Fibroblast of peridontal ligament (primary cell): ENCODE measurements at regions not wholly inside any gene's neighbourhood (a gene's known extent, or its start where the extent isn't known, plus 50 kb on each side); places are given as distances from the start of the nearest gene placed in this dataset.
"Not testable (repeated sequence)": the region's sequence is repeated elsewhere in the genome, so short reads cannot be mapped to it uniquely, and the experiment has no call there.

Experiments used
- DNase-seq: peaks from one replicate; pipeline ENCODE4 v3.0.0-alpha.2; 2010; ENCODE audit errors: extremely low read depth

DNA sequence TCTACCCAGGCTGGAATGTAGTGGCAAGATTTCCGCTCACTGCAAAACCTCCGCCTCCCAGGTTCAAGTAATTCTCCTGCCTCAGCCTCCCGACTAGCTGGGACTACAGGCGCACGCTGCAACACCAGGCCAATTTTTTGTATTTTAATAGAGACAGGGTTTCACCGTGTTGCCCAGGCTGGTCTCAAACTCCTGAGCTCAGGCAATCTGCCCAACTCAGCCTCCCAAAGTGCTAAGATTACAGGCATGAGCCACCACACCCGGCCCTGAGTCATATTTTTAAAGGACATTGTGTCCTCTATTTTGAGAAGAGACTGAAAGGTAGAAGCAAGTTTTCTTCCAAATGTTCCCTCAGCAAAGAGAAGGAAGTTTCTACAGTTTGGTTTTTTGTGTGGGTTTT lies 227.1 kb downstream of the KCTD12 start:
- not testable (repeated sequence) for DNase-seq

DNA sequence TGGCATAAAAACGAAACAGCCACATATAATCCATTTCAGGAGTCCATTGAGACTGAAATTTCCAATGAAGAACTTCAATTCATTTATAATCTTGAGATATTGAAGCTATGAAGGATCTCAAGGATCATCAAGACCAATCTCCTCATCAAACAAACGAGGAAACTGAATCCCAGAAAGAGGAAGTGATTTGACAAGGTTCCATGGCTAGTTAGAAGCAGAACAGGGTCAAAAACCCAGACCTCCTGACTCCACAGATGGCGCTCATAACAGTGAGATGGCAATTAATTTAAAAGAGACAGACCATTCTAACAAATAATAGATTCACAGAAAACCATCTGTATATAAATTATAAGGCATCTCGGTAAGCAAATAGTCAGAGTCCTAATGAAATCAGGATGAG lies 229.7 kb downstream of the KCTD12 start:
- no peak for DNase-seq

DNA sequence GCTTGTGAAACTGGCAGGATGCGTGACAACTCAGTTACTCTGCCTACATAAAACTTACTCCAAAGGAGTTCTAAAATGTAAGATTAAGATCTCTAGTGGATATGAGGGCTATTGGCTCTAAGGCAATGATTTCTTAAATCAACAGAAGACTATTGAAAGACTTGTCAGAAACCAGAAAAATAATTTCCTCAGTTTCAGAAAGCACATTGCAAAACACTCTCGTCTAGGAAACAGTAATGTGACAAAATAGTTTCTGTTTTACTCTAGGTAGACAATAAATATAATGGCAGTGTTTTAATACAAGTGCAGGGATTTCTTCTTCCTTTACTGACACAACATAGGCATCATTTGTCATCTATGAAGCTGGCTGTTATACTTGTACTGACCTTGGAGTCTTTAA lies 230.1 kb downstream of the KCTD12 start:
- DNase-seq, result no peak

DNA sequence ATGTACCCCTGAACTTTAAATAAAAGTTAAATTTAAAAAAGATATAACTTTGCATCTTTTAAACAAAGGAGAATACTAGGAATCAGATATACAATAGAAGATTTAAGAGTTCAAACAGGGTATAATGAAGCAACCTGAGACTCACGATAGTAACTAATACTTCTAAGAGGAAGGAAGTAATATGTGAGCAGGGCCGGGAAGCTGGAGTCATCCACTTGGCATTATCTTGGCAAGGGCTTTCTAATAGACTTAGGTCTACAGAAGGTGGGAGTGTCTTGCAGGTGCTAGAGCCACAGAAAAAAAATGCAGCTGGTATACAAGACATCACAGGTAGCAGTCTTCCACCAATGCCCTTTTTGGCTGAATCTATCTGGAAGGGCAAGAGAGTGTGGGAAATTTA lies 231.9 kb downstream of the KCTD12 start:
- no peak for DNase-seq

DNA sequence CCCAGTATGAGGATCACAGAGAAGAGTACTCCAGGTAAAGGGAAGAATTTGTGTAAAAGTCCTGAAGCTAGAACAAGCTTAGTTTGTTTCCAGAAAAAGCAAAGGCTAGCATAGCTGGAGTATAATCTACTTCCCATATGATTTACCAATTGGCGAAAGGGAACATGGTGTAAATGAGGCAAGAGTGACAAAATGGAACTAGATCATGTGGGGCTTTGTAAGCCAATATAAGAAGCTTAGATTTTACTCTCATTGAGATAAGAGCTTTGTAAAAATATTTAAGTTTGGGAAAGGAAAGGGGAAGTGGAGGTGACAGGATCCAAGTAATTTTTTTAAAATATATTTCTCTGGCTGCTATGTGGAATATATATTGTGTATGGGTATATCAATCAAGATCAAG lies 234.9 kb downstream of the KCTD12 start:
- DNase-seq, result no peak

DNA sequence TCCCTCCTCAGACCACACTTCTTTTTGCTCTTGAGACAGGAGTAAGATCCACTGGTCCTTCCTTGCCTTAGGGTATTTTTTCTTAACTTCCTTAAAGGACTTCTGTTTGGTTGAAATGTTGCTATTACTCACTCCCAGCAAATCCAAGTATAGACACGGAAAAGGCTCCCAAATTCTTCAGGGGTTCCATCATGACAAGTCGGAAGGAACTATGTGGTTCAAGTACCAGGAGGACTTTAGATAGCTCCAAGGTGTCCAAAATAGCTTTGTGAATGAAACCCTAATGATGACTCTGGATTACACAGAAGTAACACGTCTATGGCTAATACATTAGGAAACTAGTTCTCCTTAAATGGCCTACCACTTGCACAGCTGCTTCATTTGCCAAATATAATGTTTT lies 238.7 kb downstream of the KCTD12 start:
- DNase-seq, result peak; percentile 41

DNA sequence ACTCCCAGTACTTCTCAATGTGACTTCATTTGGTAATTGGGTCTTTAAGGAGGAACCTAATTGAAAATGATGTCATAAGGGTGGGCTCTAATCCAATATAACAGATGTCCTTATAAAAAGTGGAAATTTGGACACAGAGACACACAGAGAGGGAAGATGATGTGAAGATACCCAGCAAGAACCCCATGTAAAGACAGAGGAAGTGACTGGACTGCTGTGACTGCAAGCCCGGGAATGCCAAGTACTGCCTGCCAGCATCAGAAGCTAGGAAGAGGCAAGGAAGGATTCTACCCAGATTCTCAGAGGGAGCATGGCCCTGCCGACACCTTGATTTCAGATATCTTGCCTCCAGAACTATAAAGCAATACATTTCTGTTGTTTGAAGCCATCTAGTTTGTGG lies 239.3 kb downstream of the KCTD12 start:
- no peak for DNase-seq

DNA sequence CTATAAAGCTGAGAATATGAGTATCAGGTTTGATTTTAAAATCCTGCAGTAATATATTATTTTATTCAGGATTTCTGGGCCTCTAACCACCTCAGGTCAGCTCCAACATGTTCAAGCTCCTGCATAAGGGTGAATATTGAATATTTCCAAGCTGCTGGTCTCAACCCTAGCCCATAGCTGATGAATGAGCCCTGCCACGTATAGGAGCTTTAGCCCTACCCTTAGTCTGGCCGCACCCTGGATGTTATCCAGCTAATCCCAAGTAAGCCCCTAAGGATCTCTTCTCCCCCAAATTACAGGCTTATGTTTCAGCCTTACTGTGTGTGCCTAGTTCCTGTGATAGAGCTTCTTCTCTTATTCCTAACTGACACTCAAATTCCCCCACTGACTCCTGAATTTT lies 240.6 kb downstream of the KCTD12 start:
- DNase-seq, result no peak

DNA sequence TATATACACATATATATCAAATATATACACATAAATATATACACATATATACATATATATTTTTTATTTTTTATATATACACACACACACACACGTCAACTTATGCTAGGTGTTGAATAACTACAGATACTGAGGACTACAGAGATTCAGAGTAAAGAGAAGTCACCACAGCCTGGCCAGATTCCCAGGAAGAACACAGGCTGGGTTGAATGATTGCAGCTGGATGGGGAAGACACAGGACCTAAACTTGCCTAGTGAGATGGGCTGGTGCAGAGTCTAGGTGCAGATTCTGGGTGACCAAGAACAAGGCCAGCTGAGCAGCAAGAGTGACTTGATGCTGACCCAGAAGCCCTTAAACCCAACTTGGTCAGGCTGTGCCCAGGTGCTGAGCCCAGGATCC lies 241.3 kb downstream of the KCTD12 start:
- no peak for DNase-seq

DNA sequence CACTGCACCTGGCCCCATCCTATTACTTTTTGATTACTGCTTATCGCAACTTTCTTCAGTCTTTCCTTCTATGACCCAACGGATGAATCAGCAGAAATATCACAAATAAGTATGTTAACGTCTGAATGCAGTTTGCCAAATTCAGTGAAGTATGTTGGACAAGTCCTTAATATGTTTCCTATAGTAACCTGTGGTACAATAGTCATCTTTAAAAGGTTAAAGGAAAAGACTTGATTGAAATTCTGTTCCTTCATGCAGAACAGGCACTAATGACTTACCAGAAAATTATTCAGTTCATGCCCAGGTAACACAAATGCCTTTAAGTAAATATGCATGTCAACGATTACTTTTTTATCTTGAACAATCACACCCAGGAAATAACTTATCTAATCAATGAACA lies 242.6 kb downstream of the KCTD12 start:
- no peak for DNase-seq

DNA sequence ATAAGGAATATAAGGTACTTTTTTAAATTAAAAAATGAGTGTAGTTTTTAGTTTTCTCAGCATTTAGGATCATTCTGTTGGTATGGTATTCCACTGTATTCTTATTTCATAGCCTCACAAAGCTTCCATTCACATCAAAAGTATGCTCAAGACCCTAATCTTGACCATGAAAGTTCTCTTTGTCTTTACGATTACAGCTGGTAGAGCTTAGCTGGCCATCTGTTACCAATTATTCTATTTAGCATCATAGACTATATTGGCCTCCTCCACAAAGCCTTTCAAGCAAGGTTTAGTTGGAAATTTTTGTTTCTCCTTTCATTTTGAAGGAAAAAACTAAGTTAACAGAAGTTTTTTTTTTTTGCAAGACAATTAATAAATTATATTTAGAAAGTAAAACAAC lies 245.1 kb downstream of the KCTD12 start:
- peak; percentile 84 for DNase-seq

DNA sequence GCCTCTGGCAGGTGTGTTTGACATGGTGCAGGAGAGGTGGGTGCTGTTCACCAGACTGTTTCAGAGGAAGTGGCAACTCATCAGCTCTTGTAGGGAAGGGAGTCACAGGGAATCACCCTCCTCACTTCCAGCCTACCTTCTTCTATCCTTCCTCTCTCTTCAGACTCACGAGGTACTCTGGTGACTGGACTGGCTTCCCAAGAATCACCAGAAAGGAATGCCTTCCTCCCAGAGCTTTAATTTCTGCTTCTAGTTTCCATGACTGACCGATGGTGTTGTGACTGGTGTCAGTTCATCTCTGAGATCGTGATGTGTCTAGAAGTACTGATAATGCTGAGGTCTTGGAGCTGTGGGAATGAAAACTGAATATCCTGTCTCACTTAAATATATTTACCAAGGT lies 247.3 kb downstream of the KCTD12 start:
- no peak for DNase-seq

DNA sequence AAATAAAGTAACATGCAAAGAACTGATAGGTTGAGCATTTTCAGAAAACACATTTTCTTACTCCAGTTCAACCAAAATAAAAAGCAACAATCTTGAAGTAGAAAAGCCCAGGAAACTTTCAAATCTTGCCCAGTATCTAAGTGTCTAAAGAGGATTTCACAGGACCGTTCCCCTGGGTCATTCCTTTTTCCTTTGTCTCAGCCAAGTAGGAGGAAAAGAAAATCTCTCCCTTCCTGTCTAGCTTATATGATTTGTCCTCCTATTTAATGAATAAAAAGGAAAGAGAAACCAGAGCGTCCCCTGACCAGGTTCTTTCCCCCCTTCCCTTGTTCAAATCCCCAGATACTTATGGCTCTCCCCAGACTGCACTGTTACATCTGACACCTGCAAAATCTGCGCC lies 248.0 kb downstream of the KCTD12 start:
- no peak for DNase-seq

DNA sequence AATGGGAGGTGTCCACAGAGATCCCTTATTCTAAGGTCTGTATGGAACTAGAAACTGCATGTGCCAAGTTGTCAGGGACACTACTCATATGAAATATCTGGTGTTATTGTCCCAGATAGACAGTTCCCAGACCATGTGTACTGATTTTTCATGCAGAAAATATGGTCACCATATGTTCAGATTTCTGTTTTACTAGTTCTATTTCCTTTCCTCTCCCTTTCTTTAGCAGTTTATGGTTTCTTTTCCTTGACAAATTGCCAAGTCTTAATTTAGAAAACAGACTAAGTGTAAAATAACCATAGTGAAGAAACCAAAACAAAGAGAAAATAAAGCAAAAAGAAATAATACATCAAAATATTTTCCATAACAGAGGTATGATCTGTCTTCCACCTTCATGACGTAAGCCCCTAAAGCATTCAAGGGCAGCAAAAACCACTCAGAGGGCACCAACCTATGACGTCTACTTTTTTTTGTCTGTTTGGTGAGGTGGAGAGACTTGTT lies 248.5 kb downstream of the KCTD12 start:
- DNase-seq, result no peak

DNA sequence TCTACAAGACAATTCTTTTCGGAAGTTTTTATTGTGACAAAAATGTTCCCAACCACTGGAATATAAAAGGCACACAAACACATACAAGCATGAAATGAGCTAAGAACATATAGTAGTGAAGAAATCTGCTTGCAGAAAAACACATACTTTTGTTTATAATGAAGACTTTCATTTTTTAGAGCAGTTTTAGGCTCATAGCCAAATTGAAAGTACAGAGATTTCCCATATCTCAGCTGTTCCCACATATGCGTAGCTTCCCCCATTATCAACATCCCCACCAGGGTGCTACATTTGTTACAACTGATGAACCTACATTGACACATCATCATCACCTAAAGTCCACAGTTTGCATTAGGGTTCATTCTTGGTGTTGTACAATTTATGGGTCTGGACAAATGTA lies 249.4 kb downstream of the KCTD12 start:
- no peak for DNase-seq

DNA sequence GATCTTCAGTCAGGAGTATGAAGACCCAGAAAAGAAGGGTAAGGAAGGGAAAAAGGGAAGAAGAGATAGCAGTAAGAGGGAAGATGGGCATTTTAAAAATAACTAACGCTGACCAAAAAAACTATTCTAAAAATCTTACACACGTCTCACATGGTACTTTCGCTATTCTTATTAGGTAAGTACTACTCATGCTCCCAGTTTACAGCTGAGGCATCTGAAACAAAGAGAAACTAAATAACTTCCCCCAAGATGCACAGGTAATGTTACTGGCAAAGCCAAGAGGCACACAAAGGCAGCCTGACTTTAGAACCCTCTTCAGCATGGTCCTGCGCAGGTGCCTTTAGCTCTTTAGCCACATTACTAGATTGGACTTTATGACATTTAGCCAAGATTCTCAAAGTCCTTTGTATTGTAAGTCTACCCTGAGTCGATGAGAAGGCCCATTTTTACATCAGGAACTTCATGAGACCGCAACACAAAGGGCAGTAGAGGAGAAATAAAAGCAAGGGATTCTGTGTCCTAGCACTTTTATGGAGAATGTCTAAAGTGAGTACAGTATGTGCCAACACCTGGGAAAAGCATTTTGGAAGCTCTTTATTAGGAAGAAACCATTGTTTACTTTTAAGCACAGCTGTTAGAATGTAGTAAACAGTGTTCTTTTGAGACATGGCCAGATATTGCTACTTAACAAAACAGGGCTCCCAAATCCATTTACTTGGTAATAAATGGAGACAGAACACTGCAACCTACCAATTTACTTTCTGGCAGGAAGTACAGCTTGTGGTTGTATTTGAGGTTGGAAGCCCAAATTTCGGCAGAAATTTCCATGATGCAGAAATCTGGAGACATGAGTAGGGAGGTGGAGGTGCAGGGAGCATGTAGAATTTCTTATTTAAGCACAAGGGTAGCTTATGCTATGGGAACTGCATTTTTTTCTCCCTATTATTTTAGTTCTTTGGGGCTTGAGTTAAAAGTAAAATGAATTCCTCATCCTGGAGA lies 250.7 kb downstream of the KCTD12 start:
- peak; percentile 55 for DNase-seq

DNA sequence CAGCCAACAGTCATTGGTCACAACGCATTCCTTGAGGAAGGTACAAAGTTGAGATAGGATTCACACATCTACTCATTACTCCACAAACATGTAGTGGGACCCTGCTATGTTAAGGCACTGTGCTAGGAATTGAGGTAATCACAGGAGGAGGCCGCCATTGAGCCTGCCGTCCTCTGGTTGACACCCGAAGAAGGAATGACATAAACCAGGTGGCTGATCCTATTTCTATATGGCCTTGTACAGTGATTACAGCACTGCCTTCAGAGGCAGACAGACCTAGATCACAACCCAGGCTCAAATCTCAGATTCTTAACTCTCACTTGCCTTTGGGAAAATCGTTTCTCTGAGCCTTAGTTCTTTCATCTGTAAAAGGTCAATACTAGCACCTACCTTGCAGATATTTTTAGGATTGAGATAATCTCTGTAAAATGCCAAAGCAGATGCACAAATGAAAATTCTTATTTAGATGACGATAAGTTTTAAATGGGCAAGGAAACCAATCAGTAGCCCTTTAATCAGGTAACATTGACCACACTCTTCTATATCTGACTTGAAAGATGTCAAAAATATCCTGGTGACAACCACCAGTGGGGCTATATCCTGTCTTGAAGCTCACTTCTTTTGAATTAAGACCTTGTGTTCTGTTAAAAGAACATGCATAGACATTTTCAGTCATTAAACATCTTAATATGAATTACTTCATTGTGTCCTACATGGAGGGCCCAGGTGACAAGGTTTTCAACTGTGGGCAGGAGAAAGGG lies 251.6 kb downstream of the KCTD12 start:
- DNase-seq, result no peak

DNA sequence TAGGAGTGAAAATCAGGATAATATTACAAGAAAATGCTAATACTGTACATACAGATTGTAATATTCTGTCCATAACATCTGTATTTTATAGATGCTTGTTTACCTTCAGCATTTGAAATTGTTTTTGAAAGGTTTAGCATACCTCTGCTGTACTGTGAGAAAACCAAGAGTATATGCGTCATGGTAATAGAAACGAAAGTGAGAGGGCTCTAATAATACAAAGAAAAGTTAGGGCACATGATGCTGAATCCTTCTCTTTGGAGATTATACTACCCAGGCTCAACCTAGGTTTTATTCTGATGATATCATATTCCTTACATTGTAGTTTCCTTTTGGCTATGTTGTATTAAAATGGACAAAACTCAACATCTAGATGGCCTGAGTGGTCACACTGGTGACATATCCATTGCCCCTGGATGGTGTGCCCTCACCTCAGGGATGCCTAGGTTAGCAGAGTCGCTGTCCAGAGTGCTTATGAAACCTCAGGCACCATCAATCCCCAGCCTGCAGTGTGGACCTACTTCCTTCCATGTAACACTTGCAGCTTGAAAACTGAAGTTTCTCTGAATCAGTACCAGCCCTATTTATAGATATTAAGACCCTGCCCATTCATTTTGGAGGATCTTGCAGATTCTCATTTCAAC lies 253.7 kb downstream of the KCTD12 start:
- DNase-seq, result no peak

DNA sequence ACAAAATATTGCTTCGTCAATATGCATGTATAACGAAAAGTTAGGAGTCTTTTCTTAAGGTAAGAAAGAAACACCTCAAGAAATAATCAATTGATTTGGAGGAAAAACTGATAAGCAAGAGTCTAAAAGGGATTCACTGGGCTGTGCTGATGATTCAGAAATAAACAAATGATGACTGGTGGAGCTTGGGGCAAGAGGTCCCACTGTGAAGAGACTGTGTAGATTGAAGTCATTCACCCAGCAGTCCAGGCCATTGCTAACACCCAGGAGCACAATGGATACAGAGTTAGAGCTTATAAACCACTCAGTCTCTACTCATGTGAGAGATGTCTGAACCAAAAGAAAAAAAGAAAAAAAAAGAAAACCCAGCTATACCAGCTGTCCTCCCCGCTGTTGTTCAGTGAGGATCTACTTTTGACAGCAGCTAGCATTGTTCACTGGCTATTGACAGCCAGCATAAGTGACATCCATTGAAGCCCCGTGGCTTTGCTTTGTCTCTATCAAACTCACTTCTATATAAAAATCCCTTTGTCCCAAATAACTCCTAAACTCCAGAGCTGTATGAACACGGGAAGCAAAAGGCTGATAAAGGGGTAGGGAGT lies 255.5 kb downstream of the KCTD12 start:
- DNase-seq, result no peak

DNA sequence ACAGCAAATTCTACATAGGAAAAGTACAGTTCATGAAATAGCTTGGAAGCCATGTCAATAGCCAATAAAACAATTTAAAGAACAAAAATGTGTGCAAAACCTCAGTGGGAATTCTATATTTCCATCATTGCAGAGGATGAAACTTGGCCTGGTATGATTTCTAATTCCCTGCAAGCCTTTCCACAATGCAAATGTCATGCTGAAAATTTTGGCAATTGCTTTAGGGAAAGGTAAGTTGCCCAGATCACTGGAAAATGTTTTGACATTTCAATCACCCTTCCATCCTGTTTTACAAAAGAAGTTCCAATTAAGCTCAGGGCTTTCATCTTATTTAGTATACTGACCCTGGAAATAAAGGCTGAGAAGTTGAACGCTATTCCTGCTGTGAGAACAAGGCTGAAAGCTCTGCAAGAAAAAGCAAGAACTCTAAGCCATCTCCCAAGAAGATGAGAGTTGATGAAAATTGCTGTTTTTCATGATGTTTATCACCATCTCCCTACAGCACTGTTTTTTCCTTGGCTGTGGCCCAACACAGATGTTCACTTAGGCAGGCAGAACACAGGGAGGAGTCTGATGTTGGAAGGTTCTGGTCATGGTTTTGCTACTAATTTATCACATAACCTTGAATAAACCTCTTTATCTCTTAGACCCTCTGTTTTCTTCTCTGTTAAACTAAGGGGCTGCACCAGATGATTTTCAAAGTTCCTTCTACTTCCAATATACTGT lies 263.7 kb downstream of the KCTD12 start:
- peak; percentile 40 for DNase-seq

DNA sequence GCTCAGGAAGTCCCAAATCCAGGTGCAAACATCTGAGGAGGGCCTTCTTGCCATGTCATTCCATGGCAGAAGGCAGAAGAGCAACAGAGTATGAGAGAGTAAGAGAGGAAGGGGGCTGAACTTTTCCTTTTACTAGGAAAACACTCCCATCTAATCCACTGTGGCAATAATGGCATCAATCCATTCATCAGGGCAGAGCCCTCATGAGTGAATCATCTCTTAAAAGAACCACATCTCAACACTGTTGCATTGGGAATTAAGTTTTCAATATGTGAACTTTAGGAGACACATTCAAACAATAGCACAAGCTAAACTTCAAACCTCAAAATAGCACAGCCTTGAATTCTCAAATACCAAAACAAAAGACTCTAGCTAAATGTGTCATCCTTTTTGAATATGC lies 264.5 kb downstream of the KCTD12 start:
- peak; percentile 57 for DNase-seq
